ENCODE measurements at regions not wholly inside any gene's neighbourhood (a gene's known extent, or its start where the extent isn't known, plus 50 kb on each side); places are given as distances from the start of the nearest gene placed in this dataset.

- TF ChIP-seq, protein P1, sequence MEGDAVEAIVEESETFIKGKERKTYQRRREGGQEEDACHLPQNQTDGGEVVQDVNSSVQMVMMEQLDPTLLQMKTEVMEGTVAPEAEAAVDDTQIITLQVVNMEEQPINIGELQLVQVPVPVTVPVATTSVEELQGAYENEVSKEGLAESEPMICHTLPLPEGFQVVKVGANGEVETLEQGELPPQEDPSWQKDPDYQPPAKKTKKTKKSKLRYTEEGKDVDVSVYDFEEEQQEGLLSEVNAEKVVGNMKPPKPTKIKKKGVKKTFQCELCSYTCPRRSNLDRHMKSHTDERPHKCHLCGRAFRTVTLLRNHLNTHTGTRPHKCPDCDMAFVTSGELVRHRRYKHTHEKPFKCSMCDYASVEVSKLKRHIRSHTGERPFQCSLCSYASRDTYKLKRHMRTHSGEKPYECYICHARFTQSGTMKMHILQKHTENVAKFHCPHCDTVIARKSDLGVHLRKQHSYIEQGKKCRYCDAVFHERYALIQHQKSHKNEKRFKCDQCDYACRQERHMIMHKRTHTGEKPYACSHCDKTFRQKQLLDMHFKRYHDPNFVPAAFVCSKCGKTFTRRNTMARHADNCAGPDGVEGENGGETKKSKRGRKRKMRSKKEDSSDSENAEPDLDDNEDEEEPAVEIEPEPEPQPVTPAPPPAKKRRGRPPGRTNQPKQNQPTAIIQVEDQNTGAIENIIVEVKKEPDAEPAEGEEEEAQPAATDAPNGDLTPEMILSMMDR (IDR thresholded peaks at IDR 0.05; ENCODE audit: low read depth, low read length, poor library complexity, severe bottlenecking): no peak
- no peak for TF ChIP-seq EZH2phosphoT487 (IDR thresholded peaks at IDR 0.05; ENCODE audit: borderline replicate concordance, low read length)
These were observed 365.6 kb upstream of the AUTS2 start for GRCh38 chr7:69232445-69233376.

Measured in DOHH2 (cell line).